Ascending aorta (tissue), 2 donors: ENCODE measurements at regions not wholly inside any gene's neighbourhood (a gene's known extent, or its start where the extent isn't known, plus 50 kb on each side); places are given as distances from the start of the nearest gene placed in this dataset.
"Not testable (repeated sequence)": the region's sequence is repeated elsewhere in the genome, so short reads cannot be mapped to it uniquely, and the experiment has no call there.

Source experiments
- DNase-seq, 2 donors: peaks; one replicate each; pipeline ENCODE4 v3.0.0-alpha.2; 2019; ENCODE audit warnings: low spot score in 2 of 2
- H3K27ac ChIP-seq, 2 donors: fragments of 200-600 bp; sonication (generic); one replicate each; pipeline ENCODE4 v1.5.1; 2016 to 2017; ENCODE audit warnings: mild to moderate bottlenecking in 1 of 2
- H3K27me3 ChIP-seq: fragments of 200-600 bp; sonication (generic); one replicate; pipeline ENCODE4 v1.5.1; 2017
- H3K36me3 ChIP-seq, 2 donors: fragments of 200-600 bp; sonication (generic); one replicate each; pipeline ENCODE4 v1.5.1; 2016
- H3K4me1 ChIP-seq, 2 donors: fragments of 200-600 bp; sonication (generic); one replicate each; pipeline ENCODE4 v1.5.1; 2016 to 2017; ENCODE audit warnings: mild to moderate bottlenecking in 1 of 2
- H3K4me3 ChIP-seq, 2 donors: fragments of 200-600 bp; sonication (generic); one replicate each; pipeline ENCODE4 v1.5.1; 2016 to 2017; ENCODE audit warnings: mild to moderate bottlenecking in 1 of 2
- H3K9me3 ChIP-seq, 2 donors: fragments of 200-600 bp; sonication (generic); one replicate each; pipeline ENCODE4 v1.5.1; 2016
- CTCF ChIP-seq, 3 experiments: fragments of 200-600 bp in 2 of 3; fragments of 450-650 bp in 1 of 3; sonication (generic) in 2 of 3; IDR thresholded peaks; one replicate each; pipeline ENCODE4 v1.5.1; 2016 to 2019; ENCODE audit warnings: antibody characterized with exemption in 3 of 3, mild to moderate bottlenecking in 1 of 3, moderate library complexity in 1 of 3
- intact Hi-C: fragments of 100-400 bp; cut with DNase I; formaldehyde crosslinking; loops from one replicate; pipeline ENCODE4 v1.15.1; 2023

- intact Hi-C loops = no loop called here
- no peaks in the 10 kb centered on the region for H3K9me3 ChIP-seq
- no peak overlapping the region for H3K27ac ChIP-seq
- H3K4me1 ChIP-seq = peaks cover 0 to 8% of the 10 kb centered on the region in 2 donors
- no peak overlapping the region for H3K4me3 ChIP-seq
- no peaks in the 10 kb centered on the region for H3K27me3 ChIP-seq
- no peak for TF ChIP-seq CTCF (IDR thresholded peaks at IDR 0.05)
- DNase-seq = no peak
- no peaks in the 10 kb centered on the region for H3K36me3 ChIP-seq
Measured at GRCh38 chr3:107193116-107193515, 184.1 kb upstream of the CCDC54 start.

DNA sequence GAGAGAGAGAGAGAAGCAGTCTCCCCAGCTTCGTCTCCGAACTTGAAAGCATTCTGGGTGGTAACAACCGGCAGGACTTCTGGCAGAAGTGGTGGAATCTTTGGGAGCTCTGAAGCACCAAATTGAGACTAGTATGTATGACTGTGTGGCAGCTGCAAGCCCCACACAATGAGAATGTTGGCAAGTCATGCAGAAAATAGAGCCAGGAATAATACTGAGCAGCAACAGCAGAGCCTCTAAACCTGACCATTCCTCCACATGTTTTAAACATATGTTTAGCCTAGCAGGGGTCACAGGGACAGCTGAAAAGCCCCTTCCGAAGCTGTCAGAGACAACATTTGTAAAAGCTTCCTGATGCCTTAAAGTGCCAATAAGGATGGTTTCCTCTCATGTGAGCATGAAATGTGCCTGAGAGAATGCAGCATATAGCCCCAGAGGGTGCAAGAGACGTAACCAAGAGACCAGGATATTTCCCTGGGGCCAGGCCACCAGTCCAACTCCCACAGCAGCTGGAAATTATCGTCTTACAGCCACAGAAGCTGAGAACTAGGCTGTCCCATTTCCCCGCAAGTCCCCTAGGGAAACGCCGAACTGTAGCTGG, 178.6 kb upstream of the CCDC54 start:
- Histone ChIP-seq H3K27me3 (no peaks in the 10 kb centered on the region), H3K27ac (peak overlapping the region in 1 of 2 donors; percentile 35), H3K36me3 (no peaks in the 10 kb centered on the region), H3K9me3 (no peaks in the 10 kb centered on the region), H3K4me1 (peaks cover 0 to 13% of the 10 kb centered on the region in 2 donors), H3K4me3 (peak overlapping the region; percentile 0 to 36)
- TF ChIP-seq CTCF (IDR thresholded peaks at IDR 0.05) = no peak
- intact Hi-C loops = no loop called here
- peak in 1 of 2 donors; percentile 73 for DNase-seq

DNA sequence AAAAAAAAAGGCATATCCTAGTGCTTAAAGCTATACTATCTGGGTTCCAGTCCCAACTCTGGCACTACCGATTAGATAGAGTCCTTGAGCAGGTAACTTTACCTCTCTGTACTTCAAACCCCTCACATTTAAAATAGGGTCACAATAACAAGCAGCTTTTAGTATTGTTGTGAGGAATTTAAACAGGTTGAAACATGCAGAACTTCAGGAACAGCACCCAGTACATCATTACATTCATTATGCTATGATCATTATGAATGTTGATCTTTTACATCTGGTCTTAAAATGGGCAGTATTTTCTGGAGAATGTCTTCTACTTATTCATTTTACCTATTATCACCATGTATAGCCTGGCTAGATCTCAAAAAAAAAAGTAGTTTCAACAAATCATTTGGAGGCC, 176.1 kb upstream of the CCDC54 start:
- TF ChIP-seq CTCF (IDR thresholded peaks at IDR 0.05) = no peak
- intact Hi-C loops = no loop called here
- DNase-seq = no peak
- no peak overlapping the region for H3K4me3 ChIP-seq
- H3K9me3 ChIP-seq = no peaks in the 10 kb centered on the region
- peaks cover 0 to 13% of the 10 kb centered on the region in 2 donors for H3K4me1 ChIP-seq
- no peak overlapping the region for H3K27ac ChIP-seq
- no peaks in the 10 kb centered on the region for H3K27me3 ChIP-seq
- no peaks in the 10 kb centered on the region for H3K36me3 ChIP-seq

DNA sequence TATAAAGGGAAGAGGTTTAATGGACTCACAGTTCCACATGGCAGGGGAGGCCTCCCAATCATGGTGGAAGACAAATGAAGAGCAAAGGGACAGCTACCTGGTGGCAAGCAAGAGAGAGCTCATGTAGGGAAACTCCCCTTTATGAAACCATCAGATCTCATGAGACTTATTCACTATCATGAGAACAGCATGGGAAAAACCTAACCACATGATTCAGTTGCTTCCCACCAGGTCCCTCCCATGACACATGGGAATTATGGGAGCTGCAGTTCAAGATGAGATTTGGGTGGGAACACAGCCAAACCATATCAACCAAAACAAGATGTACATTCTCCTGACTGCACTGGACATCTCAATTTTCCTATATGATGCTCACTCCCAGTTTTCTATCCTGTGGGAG, 174.4 kb upstream of the CCDC54 start:
- intact Hi-C loops, H3K27me3 ChIP-seq: not testable (repeated sequence)

GRCh38 chr3:107204121-107204520, 173.1 kb upstream of the CCDC54 start:
- Histone ChIP-seq H3K27ac (no peak overlapping the region), H3K4me1 (peaks cover 5 to 21% of the 10 kb centered on the region in 2 donors), H3K27me3 (no peaks in the 10 kb centered on the region), H3K9me3 (no peaks in the 10 kb centered on the region), H3K36me3 (no peaks in the 10 kb centered on the region), H3K4me3 (no peak overlapping the region)
- intact Hi-C loops = no loop called here
- DNase-seq = no peak
- no peak for TF ChIP-seq CTCF (IDR thresholded peaks at IDR 0.05)

More for the DNA sequence above, 174.4 kb upstream of the CCDC54 start:
- H3K27ac ChIP-seq, DNase-seq, H3K4me3 ChIP-seq, H3K9me3 ChIP-seq, H3K36me3 ChIP-seq: not testable (repeated sequence)
- H3K4me1 ChIP-seq = peaks cover 3 to 18% of the 10 kb centered on the region in 2 donors

GRCh38 chr3:107205358-107205757, 171.9 kb upstream of the CCDC54 start:
- intact Hi-C loops = loop anchor here (5.0 kb wide), 1 partner anchor 317 kb away; the partner anchor contains the start of gene BBX
- TF ChIP-seq CTCF (IDR thresholded peaks at IDR 0.05) = no peak
- H3K27me3 ChIP-seq = no peaks in the 10 kb centered on the region
- no peaks in the 10 kb centered on the region for H3K36me3 ChIP-seq
- no peak overlapping the region for H3K27ac ChIP-seq
- no peaks in the 10 kb centered on the region for H3K9me3 ChIP-seq
- DNase-seq = no peak
- H3K4me1 ChIP-seq = peaks cover 6 to 29% of the 10 kb centered on the region in 2 donors
- H3K4me3 ChIP-seq = no peak overlapping the region
